ENCODE measurements at regions not wholly inside any gene's neighbourhood (a gene's known extent, or its start where the extent isn't known, plus 50 kb on each side); places are given as distances from the start of the nearest gene placed in this dataset.

DNA sequence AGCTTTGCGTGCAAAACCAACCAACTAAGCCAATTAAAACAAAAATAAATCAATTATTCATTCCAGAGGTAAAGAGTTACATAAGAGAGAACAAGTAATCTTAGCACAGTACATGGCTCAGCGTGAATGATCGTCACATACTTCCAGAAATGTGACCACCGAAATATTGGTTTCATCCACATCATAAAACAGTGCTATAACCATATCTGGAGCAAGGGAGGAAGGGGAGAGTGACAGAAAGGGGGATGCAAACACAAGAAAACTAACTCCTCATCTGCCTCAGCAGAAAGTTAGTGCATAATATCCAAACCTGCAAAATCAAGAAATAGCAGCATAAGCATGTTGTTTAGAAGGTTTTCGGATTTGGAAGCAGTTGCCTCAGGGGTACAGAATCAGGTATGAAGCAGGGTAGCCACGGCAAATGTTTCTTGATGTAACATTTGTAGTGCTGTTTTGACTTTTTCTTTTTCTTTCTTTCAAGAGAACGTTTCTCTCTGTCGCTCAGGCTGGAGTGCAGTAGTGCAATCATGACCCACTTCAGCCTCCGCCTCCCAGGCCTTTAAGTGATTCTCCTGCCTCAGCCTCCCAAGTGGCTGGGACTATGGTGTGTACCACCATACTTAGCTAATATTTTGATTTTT lies 93.9 kb upstream of the EGLN3 start:
- DNase-seq (ENCODE audit: low read depth in 2 of 2): no peak

DNA sequence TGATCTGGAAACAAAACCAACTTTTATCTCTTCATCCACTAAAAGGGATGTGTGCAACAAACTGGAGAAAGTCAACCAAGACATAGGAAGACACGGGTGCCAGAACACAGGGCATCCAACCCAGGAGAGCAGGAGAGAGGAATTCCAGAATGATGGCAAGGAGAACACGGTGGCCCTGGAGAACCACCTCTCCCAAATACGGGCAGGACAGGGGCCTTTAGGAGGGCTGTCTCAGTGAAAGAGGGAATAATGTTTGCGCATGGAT lies 93.4 kb upstream of the EGLN3 start:
- no peak for DNase-seq (ENCODE audit: low read depth in 2 of 2)

DNA sequence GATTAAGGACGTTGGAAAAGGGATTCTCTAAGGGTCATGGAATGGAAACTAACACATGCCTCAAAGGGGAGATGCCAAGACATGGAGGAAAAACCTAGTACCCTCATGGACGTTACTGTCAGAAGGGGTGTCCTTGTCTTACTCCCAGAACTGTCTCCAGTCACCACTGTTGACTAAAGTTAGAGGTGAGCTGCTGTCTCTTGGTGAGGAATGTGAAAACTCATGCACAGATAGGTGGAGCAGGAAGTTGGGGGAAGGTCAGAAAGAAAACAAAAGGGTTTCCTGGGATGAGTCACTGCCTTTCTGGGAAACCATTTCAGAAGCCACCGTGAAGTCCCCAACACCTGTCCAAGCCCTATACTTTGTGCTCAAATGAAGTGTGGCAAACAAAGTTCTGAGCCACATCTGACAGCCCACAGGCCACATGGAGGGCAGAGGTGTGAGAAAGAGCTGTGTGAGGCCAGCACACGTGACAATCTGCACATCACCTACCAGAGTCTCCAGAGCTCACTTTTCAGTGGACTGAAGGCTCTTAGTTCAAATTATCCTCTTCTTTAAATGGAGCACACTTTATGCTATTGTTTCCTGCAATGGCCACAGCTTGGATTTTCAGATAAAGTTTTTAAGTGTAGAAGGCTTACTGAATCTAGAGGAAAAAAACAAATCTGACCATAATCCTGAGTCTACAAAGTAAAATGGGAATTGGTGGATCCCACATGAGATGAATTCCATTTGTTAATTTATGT lies 92.9 kb upstream of the EGLN3 start:
- peak; percentile 25 to 49 for DNase-seq (ENCODE audit: low read depth in 2 of 2)

DNA sequence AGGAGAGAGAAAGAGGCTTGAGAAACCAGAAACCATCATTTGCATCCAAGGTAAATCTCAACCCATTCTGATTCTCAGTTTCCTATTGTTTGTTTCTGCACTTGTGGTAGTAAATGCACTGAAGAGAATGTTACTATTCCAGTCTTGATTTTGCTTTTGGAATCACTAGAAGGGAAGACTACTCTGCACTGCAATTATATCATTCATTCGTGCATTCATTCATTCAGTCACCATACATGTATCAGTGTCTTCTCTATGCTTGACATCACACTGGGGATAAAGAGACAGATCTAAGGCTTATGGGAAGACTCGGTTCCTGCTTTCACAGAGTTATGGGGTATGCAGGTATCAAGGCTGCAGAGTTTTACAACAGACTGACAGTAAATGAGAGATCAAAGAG lies 90.3 kb upstream of the EGLN3 start:
- DNase-seq (ENCODE audit: low read depth in 2 of 2): no peak

DNA sequence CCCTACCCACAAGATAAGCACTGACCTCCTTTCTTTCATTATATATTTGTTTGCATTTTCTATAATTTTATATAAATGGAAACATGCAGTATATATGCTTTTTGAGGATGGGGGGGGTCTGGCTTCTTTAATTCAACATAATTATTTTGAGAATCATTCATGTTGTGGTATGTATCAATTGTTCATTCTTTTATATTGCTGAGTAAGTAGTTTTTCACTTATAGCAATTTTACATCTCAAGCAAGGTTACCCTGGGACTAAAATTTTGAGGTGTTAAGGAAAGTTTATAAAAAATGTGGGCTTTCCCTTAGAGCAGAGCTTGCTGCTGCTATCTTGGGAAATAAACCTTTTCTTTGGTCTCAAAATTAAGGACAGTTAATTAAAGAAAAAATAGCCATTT lies 89.9 kb upstream of the EGLN3 start:
- DNase-seq (ENCODE audit: low read depth in 2 of 2): no peak

DNA sequence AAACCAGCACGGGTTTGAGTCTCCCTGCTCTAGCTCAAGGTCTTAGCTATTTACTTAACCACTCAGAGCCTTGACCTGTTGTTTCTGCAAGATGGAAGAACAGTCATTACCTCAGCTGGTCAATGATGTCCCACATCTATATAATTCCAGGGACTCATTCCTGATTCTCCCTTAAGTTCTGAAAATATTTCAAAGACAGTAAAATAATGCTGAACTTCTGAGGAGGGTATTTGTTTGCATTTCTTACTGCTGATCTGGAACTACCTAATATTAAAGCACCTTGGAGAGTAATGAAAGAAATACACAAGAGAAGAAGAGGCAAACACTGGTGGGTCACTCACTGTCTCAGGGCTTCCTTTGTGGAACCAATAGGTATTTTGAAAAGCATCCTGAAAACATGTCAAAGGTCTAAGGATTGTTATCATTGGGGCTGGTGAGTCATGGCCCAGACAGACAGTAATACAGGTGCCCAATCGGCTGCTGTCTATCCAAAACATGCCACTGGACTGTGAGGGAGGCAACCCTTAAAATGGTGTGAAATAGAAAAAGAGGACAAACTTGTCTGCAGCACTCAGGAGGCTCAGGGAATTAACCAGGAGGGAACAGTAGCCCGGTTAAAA lies 88.7 kb upstream of the EGLN3 start:
- DNase-seq (ENCODE audit: low read depth in 2 of 2): no peak

DNA sequence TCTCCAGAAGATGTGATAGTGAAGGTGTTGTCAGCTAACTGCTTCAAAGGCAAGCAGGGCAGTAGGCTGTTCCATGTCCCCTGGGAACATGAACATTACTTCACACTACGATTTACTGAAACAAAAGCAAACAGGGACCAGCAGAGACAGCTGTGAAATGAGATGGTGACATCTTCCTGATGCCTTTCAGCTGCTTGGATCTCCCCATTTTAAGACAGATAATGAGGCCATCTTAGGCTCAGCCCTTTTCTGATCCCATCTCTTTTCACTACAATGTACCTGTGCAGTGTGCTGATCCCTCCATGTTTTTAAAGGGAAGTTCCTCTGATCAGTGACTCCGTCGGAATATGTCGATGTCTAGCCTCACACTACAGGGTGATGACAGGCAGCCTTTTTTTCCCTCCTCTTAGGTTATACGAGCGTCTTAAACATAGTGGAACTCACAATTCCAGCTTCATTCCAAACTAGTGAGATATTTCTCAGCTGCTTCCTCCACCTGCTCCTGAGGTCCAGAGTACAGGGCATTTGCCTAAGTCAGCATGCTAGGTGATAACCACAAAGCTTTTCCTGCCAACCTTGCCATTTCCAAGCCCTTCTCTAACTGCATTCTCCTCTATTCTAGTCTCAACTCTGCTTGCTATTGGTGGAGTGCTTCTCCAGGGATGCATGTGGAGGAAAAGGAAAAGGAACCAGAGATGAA lies 87.6 kb upstream of the EGLN3 start:
- no peak for DNase-seq (ENCODE audit: low read depth in 2 of 2)

DNA sequence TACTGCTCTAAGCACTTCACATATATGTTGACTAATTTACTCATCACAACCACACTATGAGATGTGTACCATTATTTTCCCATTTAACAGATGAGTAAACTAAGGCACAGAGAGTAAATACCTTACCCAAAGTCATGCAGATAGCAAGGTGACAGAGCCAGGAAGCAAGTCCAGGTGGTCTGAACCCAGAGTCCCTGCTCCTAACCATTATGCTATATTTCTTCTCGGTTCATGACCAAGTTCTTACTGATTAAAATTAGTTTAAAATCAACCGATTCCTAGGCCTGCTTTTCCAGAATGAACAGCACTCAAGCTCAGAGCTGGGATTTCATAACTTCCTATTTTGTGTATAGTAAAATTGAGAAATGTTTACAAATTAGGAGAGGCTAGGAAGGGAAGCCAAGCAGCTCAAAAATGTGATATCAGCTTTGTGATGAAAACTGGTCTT lies 85.5 kb upstream of the EGLN3 start:
- no peak for DNase-seq (ENCODE audit: low read depth in 2 of 2)

DNA sequence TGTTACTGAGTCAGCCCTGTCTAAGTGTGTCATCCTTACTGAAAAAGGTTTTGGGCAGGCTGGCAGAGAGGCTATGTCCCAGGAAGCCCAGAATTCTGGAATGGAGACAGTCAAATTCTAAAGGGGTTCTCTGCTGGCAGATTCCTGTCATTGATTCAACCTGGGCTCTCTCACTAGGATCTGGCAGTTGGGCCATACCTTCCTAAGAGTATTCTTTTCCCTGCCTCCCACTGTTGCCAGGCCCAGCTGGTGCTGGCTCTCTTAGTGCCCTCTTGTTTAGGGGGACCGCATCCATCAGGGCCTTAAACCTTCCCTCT lies 85.0 kb upstream of the EGLN3 start:
- no peak for DNase-seq (ENCODE audit: low read depth in 2 of 2)

DNA sequence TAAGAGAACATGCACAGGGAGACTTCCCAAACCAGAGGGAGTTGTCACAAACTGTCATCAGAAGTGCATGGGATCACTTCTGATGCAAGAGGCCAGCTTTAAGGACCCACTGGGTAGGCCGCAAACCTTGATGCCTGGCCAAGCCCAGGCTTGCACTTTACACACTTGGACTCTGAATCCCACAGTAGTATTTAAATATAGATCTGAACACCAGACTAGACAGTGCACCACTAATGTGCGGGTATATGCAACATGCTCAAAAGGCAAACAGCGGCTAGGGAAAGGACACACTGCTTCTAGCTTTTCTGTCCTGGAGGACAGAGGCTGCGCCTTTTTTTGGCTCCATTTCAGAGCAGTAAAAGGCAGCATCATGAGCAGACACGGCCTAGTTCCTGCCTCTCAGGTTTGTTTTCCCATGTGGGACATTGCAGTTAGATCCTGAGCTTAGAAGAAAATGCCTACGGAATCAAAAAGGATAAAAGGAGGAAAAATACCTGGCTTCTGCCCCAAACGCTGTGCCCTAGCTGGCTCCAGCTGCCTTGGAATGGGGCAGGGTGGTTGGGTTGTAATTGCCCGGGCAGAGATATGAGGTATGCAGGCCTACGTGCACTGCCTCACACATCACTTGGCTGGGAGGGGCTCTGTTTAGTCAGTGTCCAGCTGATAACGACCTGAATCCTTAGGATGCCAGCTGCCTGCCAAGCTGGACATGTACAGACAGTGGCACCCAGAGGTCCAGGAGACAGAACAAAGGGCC lies 84.5 kb upstream of the EGLN3 start:
- DNase-seq (ENCODE audit: low read depth in 2 of 2): no peak

DNA sequence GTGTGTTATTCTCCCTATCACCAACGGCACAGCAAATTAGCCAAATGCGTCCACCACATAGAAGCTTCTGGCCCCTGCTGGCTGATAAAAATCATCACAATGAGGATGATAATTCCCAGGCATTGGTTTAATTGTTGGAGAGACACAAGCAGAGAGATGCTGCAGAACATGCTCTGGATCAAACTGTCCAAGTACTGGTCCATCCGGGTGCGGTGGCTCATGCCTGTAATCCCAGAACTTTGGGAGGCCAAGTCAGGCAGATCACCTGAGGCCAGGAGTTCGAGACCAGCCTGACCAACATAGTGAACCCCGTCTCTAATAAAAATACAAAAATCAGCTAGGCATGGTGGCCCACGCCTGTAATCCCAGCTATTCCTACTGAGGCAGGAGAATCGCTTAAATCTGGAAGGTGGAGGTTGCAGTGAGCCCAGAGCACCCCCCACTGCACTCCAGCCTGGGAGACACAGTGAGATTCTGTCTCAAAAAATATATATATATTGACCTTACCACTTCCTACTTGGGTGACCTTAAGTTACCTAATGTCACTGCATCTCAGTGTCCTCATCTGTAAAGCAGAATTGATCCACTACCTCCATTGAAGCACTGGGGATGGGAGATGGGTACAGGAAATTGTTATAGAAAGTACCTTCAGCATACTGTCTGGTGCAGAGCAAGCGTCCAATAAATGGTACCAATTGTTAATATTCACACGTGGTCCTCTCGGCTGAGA lies 83.7 kb upstream of the EGLN3 start:
- DNase-seq (ENCODE audit: low read depth in 2 of 2): no peak

DNA sequence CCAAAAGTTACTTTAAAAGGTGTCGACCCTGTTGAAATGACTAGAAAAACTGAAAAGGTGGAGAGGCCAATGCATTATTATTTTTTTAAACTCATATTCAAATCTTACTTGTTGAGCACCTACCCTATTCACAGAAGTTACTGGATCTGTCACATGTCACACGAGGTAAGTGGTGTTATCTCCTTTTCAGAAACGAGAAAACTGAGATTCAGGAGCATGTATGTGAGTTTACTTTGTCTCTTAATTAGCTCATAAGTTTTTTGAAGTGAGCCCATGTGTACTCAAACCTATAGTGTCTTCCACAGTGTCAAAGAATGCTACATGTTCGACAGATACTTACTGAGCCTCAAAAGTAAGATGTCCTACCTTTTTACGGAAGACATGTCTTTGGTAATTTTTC lies 81.8 kb upstream of the EGLN3 start:
- DNase-seq (ENCODE audit: low read depth in 2 of 2): no peak

DNA sequence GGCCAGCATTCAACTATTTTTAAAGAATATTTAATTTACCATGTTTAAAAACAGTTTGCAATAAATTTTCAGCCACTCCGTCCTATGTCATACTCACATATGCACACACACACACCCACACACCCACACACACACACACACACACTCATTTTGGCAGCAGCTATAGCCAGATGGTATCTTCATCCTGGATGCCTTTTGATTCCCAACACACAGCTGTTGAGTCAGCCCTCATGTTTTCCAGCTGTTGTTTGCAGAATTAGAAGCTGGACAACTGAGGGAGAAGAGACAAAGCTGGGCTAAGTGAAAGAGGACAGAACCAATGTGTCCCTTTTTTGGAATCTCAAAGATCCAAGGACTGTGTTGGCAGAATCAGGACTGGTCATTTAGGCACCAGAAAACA lies 80.0 kb upstream of the EGLN3 start:
- no peak for DNase-seq (ENCODE audit: low read depth in 2 of 2)

DNA sequence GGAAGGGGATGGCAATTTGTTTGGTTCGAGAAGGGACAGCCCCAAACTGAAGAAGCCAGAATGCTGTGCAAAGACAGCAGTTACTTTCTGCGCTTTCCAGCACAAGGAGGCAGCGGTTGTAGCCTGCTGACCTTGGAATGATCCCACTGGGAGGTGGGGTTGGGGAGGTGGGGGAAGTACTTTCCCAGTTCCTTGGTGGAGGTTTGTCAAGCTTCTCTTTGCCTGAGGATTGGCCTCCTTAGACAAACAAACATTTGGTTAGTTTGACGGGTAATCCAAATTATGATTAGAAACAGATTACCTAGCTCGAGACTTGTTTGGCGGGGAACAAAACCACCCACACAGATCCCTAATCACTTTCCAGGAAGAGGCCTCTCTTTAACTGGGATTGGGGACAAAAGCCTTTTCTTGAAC lies 79.1 kb upstream of the EGLN3 start:
- DNase-seq (ENCODE audit: low read depth in 2 of 2): no peak

DNA sequence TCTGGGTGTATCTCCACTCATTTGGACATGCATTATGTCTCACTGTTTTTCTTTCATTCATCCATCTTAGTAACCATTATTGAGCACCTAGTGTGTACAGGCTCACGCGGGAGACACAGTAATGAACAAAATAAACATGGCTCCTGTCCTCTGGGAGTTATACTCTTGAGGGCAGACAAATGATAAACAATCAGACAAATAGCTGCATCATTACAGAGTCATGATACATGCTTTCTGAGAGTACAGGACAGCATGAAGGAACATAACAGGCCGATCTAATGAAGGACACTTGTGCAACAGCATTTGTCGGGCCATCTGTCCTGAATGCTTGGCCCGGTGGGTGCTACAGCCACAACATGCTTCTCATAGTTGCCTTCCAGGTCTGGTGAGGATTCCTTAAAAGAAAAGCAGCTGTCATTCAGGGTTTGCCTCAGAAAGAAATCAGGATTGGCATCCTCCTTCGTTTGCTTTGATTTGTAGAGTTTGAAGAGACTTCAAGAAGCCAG lies 77.2 kb upstream of the EGLN3 start:
- no peak for DNase-seq (ENCODE audit: low read depth in 2 of 2)

DNA sequence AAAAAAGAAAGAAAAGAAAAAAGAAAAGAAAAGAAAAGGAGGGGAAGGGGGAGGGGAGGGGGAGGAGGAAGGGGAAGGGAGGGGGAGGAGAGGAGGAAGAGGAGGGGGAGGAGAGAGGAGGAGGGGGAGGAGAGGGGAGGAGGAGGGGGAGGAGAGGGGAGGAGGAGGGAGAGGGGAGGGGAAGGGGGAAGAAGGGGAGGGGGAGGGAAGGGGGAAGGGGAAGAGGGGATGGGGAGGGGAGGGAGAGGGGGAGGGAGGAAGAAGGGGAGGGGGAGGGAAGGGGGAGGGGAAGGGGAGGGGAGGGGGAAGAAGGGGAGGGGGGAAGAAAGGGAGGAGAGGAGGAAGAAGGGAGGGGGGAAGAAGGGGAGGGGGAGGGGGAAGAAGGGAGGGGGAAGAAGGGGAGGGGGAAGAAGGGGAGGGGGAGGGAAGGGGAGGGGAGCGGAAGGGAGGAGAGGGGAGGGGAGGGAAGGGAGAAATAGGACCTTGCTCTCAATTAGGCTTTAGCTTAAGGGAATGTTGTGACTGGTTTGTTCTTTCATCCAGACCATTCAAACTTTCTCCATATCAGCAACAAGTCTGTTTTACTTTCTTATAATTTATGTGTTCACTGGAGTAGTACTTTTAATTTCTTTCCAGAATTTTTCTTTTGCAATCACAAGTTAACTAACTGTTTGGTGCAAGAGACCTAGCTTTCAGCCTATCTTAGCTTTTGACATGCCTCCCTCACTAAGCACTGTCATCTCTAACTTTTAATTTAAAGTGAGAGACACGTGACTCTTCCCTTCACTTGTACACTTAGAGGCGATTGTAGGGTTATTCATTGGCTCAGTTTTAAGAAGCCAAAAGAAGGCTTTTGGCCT lies 76.5 kb upstream of the EGLN3 start:
- DNase-seq (ENCODE audit: low read depth in 2 of 2): no peak

DNA sequence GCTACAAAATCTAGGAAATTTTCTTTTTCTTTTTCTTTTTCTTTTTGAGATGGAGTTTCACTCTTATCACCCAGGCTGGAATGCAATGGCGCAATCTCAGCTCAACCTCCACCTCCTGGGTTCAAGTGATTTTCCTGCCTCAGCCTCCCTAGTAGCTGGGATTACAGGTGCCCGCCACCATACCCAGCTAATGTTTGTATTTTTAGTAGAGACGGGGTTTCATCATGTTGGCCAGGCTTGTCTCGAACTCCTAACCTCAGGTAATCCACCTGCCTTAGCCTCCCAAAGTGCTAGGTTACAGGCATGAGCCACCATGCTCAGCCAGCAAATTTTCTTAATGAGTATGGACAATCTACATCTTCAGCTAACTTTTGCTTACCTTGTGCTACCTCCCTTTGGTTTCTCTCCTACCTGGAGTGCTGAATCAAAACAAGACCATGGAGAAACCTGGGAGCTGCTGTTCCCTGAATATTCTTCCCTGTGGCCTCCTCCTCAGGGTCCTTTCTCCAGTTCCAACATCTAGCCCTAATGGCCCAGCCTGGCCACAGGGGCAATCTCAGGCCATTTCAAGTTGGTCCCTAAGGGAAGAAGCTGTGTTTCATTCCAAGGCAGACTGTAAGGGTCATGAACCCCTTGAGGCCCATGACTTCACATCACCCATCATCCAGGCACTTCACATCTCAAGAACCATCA lies 74.6 kb upstream of the EGLN3 start:
- DNase-seq (ENCODE audit: low read depth in 2 of 2): no peak

DNA sequence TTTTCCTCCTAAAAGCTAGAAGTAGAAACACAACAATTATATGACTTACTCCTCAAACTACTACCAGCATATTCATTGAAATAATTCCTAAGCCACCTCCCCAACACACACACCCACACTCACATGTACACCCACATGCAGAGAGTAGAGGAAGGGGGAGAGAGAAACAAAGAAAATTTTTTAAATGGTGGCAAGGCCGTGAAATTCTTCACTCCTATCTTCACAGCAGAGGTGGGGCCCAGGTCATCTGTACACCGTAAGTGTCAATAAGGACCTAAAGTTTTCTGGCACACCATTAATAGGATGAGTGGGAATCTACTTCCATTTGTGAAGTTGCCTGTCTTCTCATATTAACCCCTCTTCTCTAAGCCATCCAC lies 73.9 kb upstream of the EGLN3 start:
- DNase-seq (ENCODE audit: low read depth in 2 of 2): no peak

DNA sequence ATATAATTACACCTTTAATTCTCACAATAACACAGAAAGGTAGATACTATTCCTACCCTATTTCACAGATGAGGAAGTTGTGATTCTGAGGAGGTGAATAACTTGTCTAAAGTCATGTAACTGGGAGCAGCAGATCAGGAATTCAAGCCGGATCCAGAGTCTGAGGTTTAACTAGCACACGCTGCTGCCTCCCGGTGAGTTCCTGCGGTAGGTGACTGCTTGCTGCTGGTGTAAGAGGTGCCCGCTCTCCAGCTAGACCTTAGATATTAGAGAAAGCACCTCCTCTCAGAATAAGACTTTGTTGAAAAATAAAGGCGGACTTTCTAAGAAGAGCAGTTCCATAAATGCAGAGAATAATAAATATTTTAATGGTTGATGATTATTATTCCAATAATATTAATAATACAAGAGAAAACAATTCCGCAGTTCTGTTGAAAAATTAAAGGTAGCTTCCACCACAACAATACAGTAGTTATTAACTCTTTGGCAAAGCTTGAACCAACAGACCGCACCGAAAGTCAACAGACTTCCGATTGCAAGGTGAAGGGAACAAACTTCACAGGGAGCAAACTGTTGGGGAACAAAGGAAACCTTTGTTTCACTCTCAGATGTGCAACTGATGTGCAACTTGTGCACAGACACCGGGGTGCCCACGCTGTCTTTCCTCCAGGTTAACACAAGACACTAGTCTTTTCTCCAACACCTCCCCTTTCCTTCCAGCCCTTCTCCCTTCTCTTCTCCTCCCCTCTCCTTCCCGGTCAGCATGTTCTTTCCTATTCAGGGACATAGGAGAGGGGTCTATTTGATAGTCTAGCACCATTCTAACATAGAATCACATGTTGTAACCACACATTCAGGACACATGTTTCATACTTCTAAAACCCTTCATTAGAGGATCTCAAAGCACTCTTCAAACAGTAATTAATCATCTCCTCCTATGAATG lies 73.2 kb upstream of the EGLN3 start:
- no peak for DNase-seq (ENCODE audit: low read depth in 2 of 2)
